ENCODE measurements at regions not wholly inside any gene's neighbourhood (a gene's known extent, or its start where the extent isn't known, plus 50 kb on each side); places are given as distances from the start of the nearest gene placed in this dataset.

DNA sequence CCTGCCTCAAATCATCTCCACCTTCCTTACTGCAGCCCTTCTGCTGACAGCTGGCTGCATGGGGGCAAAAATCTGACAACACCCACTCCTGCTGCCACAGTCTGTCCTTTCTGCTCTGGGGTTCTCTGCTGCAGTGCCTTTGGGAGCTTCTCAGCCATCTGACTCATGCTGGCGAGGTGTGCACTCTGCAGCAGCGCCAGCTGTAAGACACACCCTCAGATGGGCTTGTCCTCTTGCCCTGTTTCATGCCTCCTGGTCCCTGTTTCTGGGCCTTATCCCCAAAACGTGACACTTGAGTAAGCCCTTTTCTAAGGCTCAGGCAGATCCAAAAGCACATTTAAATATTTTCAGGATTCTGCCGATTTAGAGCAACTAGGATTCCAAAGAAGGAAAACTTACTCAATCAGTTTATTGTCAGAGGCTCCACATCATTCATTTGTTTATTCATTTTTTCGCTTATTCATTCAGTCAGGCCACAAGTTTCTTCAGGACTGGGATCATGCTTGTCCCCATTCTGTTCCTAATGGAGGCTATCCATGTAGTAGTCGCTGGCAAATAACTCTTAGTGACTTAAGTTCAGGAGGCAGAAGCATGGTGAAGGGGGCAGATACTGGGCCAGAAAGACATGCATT lies 60.2 kb downstream of the SMIM38 start:
- H3K36me3 Mint-ChIP-seq: no peaks in the 10 kb centered on the region
- peaks cover 0 to 12% (median 0%) of the 10 kb centered on the region in 4 donors for H3K4me1 Mint-ChIP-seq

DNA sequence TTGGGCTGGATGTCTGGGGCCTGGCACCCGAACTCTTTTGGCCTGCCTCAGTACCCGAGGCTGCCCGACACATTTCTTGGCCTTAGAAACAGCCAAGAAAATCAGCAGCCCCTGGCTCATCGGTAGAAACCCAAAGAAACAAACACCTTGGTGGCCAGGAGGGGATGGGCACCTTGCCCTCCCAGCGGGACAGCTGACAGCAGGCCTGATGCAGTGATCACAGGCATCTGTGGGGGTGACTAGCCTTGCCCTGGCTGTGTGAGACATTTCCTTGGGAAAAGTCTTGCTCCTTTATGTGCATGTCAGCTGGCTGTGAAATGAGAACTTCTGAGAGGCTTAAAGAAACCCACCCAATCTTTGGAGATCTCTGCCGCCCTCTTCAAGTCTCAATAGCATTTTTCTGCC lies 60.9 kb downstream of the SMIM38 start:
- Histone ChIP-seq H3K27me3 (ENCODE audit: control insufficient read depth, insufficient read depth, low read length) (no peaks in the 10 kb centered on the region), H3K27ac (ENCODE audit: insufficient read depth, low read length, poor library complexity, severe bottlenecking) (no peak overlapping the region), H3K4me3 (ENCODE audit: low read depth, low read length) (no peak overlapping the region), H3K36me3 (ENCODE audit: control insufficient read depth, insufficient read depth, low read length) (no peaks in the 10 kb centered on the region), H3K9me3 (ENCODE audit: control insufficient read depth in 2 of 2, low read length in 2 of 2) (no peaks in the 10 kb centered on the region), H3K4me1 (ENCODE audit: control insufficient read depth, insufficient read depth, low read length, poor library complexity, severe bottlenecking) (no peaks in the 10 kb centered on the region)
- H3K27me3 Mint-ChIP-seq: peaks cover 7% of the 10 kb centered on the region
- no peak overlapping the region for H3K4me3 Mint-ChIP-seq
- H3K36me3 Mint-ChIP-seq: no peaks in the 10 kb centered on the region
- DNase-seq (no peak), ATAC-seq (ENCODE audit: low read depth in 2 of 2) (no peak)
- no peak overlapping the region for H3K27ac Mint-ChIP-seq
- H3K9me3 Mint-ChIP-seq: peaks cover 0 to 2% (median 0%) of the 10 kb centered on the region in 7 donors
- H3K4me1 Mint-ChIP-seq: peaks cover 0 to 12% (median 0%) of the 10 kb centered on the region in 4 donors

More for the DNA sequence above, 60.2 kb downstream of the SMIM38 start:
- H3K27me3 ChIP-seq (ENCODE audit: control insufficient read depth, insufficient read depth, low read length): no peaks in the 10 kb centered on the region
- Mint-ChIP-seq H3K27me3 (peaks cover 7% of the 10 kb centered on the region), H3K9me3 (peaks cover 0 to 2% (median 0%) of the 10 kb centered on the region in 7 donors), H3K27ac (no peak overlapping the region), H3K4me3 (no peak overlapping the region)
- DNase-seq (no peak), ATAC-seq (ENCODE audit: low read depth in 2 of 2) (no peak)
- no peaks in the 10 kb centered on the region for H3K9me3 ChIP-seq (ENCODE audit: control insufficient read depth in 2 of 2, low read length in 2 of 2)
- no peaks in the 10 kb centered on the region for H3K4me1 ChIP-seq (ENCODE audit: control insufficient read depth, insufficient read depth, low read length, poor library complexity, severe bottlenecking)
- H3K4me3 ChIP-seq (ENCODE audit: low read depth, low read length): no peak overlapping the region
- H3K36me3 ChIP-seq (ENCODE audit: control insufficient read depth, insufficient read depth, low read length): no peaks in the 10 kb centered on the region
- H3K27ac ChIP-seq (ENCODE audit: insufficient read depth, low read length, poor library complexity, severe bottlenecking): no peak overlapping the region

DNA sequence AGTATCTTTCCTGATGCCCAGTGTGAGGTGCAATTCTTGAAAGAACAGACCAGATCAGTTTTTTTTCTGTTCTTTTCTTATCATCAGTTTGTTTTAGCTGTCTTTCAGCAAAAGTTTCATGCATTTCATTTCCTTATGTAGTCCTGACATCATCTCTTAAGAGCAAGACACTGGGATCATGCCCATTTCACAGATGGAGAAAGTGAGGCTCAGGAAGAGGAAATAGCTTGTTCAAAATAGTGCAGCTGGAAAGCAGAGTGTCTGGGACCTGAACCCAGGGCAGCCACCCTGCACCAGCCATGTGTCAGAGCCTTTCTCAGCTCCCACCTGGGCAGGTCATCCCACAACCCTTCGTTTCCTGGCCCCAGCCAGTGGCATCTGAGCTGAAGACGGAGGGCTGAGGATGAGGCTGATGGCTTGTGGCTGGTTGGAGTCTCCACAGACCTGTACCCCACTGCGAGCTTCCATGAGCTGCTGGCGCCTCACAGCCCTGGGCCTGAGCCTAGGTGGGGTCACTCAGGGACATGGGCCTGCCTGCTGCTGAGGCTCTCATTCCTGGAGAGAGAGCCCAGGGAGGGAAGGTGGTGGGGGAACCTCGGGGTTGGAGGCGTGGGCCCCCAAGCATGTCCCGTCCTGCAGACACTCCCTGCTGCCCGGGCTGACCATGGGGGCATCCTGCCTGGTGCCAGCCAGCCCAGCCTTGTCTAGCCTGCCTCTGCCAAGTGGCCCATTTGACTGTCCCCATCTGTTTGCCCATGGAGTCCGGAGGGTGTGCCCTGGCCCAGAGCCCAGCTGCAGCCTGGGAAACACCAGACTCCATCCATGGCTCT lies 61.8 kb downstream of the SMIM38 start:
- Histone ChIP-seq H3K4me1 (ENCODE audit: control insufficient read depth, insufficient read depth, low read length, poor library complexity, severe bottlenecking) (no peaks in the 10 kb centered on the region), H3K9me3 (ENCODE audit: control insufficient read depth in 2 of 2, low read length in 2 of 2) (no peaks in the 10 kb centered on the region), H3K36me3 (ENCODE audit: control insufficient read depth, insufficient read depth, low read length) (no peaks in the 10 kb centered on the region), H3K27ac (ENCODE audit: insufficient read depth, low read length, poor library complexity, severe bottlenecking) (no peak overlapping the region), H3K27me3 (ENCODE audit: control insufficient read depth, insufficient read depth, low read length) (no peaks in the 10 kb centered on the region), H3K4me3 (ENCODE audit: low read depth, low read length) (no peak overlapping the region)
- H3K27ac Mint-ChIP-seq: no peak overlapping the region
- DNase-seq: no peak
- H3K9me3 Mint-ChIP-seq: peaks cover 0 to 2% (median 0%) of the 10 kb centered on the region in 7 donors
- H3K27me3 Mint-ChIP-seq: peaks cover 7% of the 10 kb centered on the region
- no peak overlapping the region for H3K4me3 Mint-ChIP-seq
- H3K4me1 Mint-ChIP-seq: peaks cover 0 to 10% (median 0%) of the 10 kb centered on the region in 4 donors
- ATAC-seq (ENCODE audit: low read depth in 2 of 2): no peak
- no peaks in the 10 kb centered on the region for H3K36me3 Mint-ChIP-seq

GRCh38 chr11:69218271-69218682 lies 62.5 kb downstream of the SMIM38 start:
- Mint-ChIP-seq H3K36me3 (no peaks in the 10 kb centered on the region), H3K4me3 (no peak overlapping the region), H3K27me3 (peaks cover 7% of the 10 kb centered on the region), H3K9me3 (peaks cover 0 to 2% (median 0%) of the 10 kb centered on the region in 7 donors), H3K27ac (no peak overlapping the region), H3K4me1 (peaks cover 0 to 6% (median 0%) of the 10 kb centered on the region in 4 donors)
- H3K4me3 ChIP-seq (ENCODE audit: low read depth, low read length): no peak overlapping the region
- no peak overlapping the region for H3K27ac ChIP-seq (ENCODE audit: insufficient read depth, low read length, poor library complexity, severe bottlenecking)
- H3K9me3 ChIP-seq (ENCODE audit: control insufficient read depth in 2 of 2, low read length in 2 of 2): no peaks in the 10 kb centered on the region
- no peaks in the 10 kb centered on the region for H3K36me3 ChIP-seq (ENCODE audit: control insufficient read depth, insufficient read depth, low read length)
- H3K27me3 ChIP-seq (ENCODE audit: control insufficient read depth, insufficient read depth, low read length): no peaks in the 10 kb centered on the region
- no peak for ATAC-seq (ENCODE audit: low read depth in 2 of 2)
- no peaks in the 10 kb centered on the region for H3K4me1 ChIP-seq (ENCODE audit: control insufficient read depth, insufficient read depth, low read length, poor library complexity, severe bottlenecking)
- DNase-seq: no peak

GRCh38 chr11:69218946-69219720 lies 63.4 kb downstream of the SMIM38 start:
- no peak for DNase-seq
- Mint-ChIP-seq H3K27me3 (peaks cover 7% of the 10 kb centered on the region), H3K4me1 (no peaks in the 10 kb centered on the region), H3K36me3 (no peaks in the 10 kb centered on the region), H3K9me3 (peaks cover 0 to 2% (median 0%) of the 10 kb centered on the region in 7 donors), H3K27ac (no peak overlapping the region), H3K4me3 (no peak overlapping the region)
- Histone ChIP-seq H3K4me3 (ENCODE audit: low read depth, low read length) (no peak overlapping the region), H3K36me3 (ENCODE audit: control insufficient read depth, insufficient read depth, low read length) (no peaks in the 10 kb centered on the region), H3K4me1 (ENCODE audit: control insufficient read depth, insufficient read depth, low read length, poor library complexity, severe bottlenecking) (no peaks in the 10 kb centered on the region), H3K27ac (ENCODE audit: insufficient read depth, low read length, poor library complexity, severe bottlenecking) (no peak overlapping the region), H3K9me3 (ENCODE audit: control insufficient read depth in 2 of 2, low read length in 2 of 2) (no peaks in the 10 kb centered on the region), H3K27me3 (ENCODE audit: control insufficient read depth, insufficient read depth, low read length) (no peaks in the 10 kb centered on the region)
- no peak for ATAC-seq (ENCODE audit: low read depth in 2 of 2)

DNA sequence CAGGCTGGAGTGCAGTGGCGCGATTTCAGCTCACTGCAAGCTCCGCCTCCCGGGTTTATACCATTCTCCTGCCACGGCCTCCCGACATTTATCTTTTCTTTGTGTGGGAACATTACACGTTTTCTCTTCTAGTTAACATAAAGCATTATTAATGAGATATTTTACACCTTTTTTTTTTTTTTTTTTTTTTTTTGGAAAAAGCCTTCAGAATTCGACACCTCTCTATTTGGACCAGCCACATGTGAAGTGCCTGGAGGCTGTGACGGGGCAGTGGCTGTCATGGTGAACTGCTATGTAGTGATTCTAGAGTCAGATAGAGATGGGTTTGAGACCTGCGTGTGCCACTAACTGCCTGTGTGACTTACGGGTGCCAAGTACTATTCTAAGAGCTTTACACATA lies 64.3 kb downstream of the SMIM38 start:
- no peak overlapping the region for H3K4me3 ChIP-seq (ENCODE audit: low read depth, low read length)

GRCh38 chr11:69220561-69221051 lies 64.9 kb downstream of the SMIM38 start:
- H3K4me1 Mint-ChIP-seq: no peaks in the 10 kb centered on the region
- H3K4me3 Mint-ChIP-seq: no peak overlapping the region
- Histone ChIP-seq H3K4me3 (ENCODE audit: low read depth, low read length) (no peak overlapping the region), H3K27ac (ENCODE audit: insufficient read depth, low read length, poor library complexity, severe bottlenecking) (no peak overlapping the region), H3K36me3 (ENCODE audit: control insufficient read depth, insufficient read depth, low read length) (no peaks in the 10 kb centered on the region), H3K27me3 (ENCODE audit: control insufficient read depth, insufficient read depth, low read length) (peaks cover 9% of the 10 kb centered on the region), H3K4me1 (ENCODE audit: control insufficient read depth, insufficient read depth, low read length, poor library complexity, severe bottlenecking) (no peaks in the 10 kb centered on the region), H3K9me3 (ENCODE audit: control insufficient read depth in 2 of 2, low read length in 2 of 2) (no peaks in the 10 kb centered on the region)
- H3K9me3 Mint-ChIP-seq: peaks cover 0 to 1% (median 0%) of the 10 kb centered on the region in 7 donors
- ATAC-seq (ENCODE audit: low read depth in 2 of 2) (no peak), DNase-seq (no peak)
- H3K27ac Mint-ChIP-seq: no peak overlapping the region
- H3K36me3 Mint-ChIP-seq: no peaks in the 10 kb centered on the region
- H3K27me3 Mint-ChIP-seq: peaks cover 12% of the 10 kb centered on the region

More for the DNA sequence above, 64.3 kb downstream of the SMIM38 start:
- Histone ChIP-seq H3K27ac (ENCODE audit: insufficient read depth, low read length, poor library complexity, severe bottlenecking) (no peak overlapping the region), H3K9me3 (ENCODE audit: control insufficient read depth in 2 of 2, low read length in 2 of 2) (no peaks in the 10 kb centered on the region), H3K36me3 (ENCODE audit: control insufficient read depth, insufficient read depth, low read length) (no peaks in the 10 kb centered on the region), H3K4me1 (ENCODE audit: control insufficient read depth, insufficient read depth, low read length, poor library complexity, severe bottlenecking) (no peaks in the 10 kb centered on the region), H3K27me3 (ENCODE audit: control insufficient read depth, insufficient read depth, low read length) (peaks cover 5% of the 10 kb centered on the region)
- peaks cover 0 to 2% (median 0%) of the 10 kb centered on the region in 7 donors for H3K9me3 Mint-ChIP-seq
- peaks cover 8% of the 10 kb centered on the region for H3K27me3 Mint-ChIP-seq
- no peak for DNase-seq
- H3K27ac Mint-ChIP-seq: no peak overlapping the region
- H3K4me3 Mint-ChIP-seq: no peak overlapping the region
- no peak for ATAC-seq (ENCODE audit: low read depth in 2 of 2)
- H3K36me3 Mint-ChIP-seq: no peaks in the 10 kb centered on the region
- H3K4me1 Mint-ChIP-seq: no peaks in the 10 kb centered on the region
